Heart right ventricle (tissue), 16 donors: ENCODE measurements at regions not wholly inside any gene's neighbourhood (a gene's known extent, or its start where the extent isn't known, plus 50 kb on each side); places are given as distances from the start of the nearest gene placed in this dataset.
"Not testable (repeated sequence)": the region's sequence is repeated elsewhere in the genome, so short reads cannot be mapped to it uniquely, and the experiment has no call there.

ENCODE experiments used
- ATAC-seq, 8 donors: fragments of 200-7000 bp; cut with Tn5 transposase; one replicate each; pipeline ENCODE4 v1.9.1; 2020; ENCODE audit warnings: mild to moderate bottlenecking in 8 of 8, moderate library complexity in 8 of 8, moderate number of reproducible peaks in 1 of 8
- DNase-seq, 2 donors: peaks; one replicate each; pipeline ENCODE4 v3.0.0-alpha.2; 2020
- H3K27ac ChIP-seq, 10 donors: fragments of 200-600 bp; sonication (generic) in 2 of 10; one replicate each; pipeline versions ENCODE4 v1.5.0 to v1.8.0; 2020 to 2022; ENCODE audit warnings: mild to moderate bottlenecking in 3 of 10
- H3K27me3 ChIP-seq, 7 donors: fragments of 200-600 bp; one replicate each; pipeline ENCODE4 v1.8.0; 2021 to 2022; ENCODE audit warnings: mild to moderate bottlenecking in 2 of 7
- H3K36me3 ChIP-seq, 9 donors: fragments of 200-600 bp; sonication (generic) in 1 of 9; one replicate each; pipeline versions ENCODE4 v1.5.0 to v1.8.0; 2020 to 2022; ENCODE audit warnings: mild to moderate bottlenecking in 2 of 9
- H3K4me1 ChIP-seq, 9 donors: fragments of 200-600 bp; sonication (generic) in 1 of 9; one replicate each; pipeline versions ENCODE4 v1.5.0 to v1.8.0; 2020 to 2022; ENCODE audit warnings: mild to moderate bottlenecking in 4 of 9
- H3K4me3 ChIP-seq, 10 donors: fragments of 200-600 bp; sonication (generic) in 2 of 10; one replicate each; pipeline versions ENCODE4 v1.5.0 to v1.8.0; 2020 to 2022; ENCODE audit warnings: mild to moderate bottlenecking in 7 of 10, moderate library complexity in 2 of 10
- H3K9me3 ChIP-seq, 11 donors: fragments of 200-600 bp in 10 of 11; sonication (generic) in 2 of 11; one replicate each; pipeline versions ENCODE4 v1.5.0 to v1.8.0; 2013 to 2022; ENCODE audit warnings: mild to moderate bottlenecking in 2 of 11, control low read depth in 1 of 11, moderate library complexity in 1 of 11
- WGBS, 2 donors: extraction: QIAGEN DNeasy Blood & Tissue Kit; methylation state at CpG; one replicate each; pipeline ENCODE4 v1.1.7; 2013; ENCODE audit warnings: inconsistent platforms in 1 of 2; 5-methylcytosine and 5-hydroxymethylcytosine counted together
- intact Hi-C, 10 donors: fragments of 100-400 bp; cut with DNase I; formaldehyde crosslinking; loops; one replicate each; pipeline versions ENCODE4 v1.11.1 to v1.14.2; 2022
- TF ChIP-seq, protein P1 (sequence below), 9 donors: fragments of 200-600 bp; sonication (generic) in 2 of 9; IDR thresholded peaks; one replicate each; pipeline versions ENCODE4 v1.5.0 to v1.8.0; 2021 to 2022; ENCODE audit warnings: antibody characterized with exemption in 9 of 9, mild to moderate bottlenecking in 5 of 9, moderate library complexity in 1 of 9
- donor health status: Arrhythmogenic right ventricular cardiomyopathy.
- donor health status: ischemic (EF 13 %, LVEDD 7.1; RV severe dilation, severe dysfunction).
- donor health status: healthy with polysubstance abuse.
- donor health status: DM: no; HTN: yes; CAD: no.
- donor health status: DM: no; HTN: no; CAD: no.
- donor health status: ischemic (EF 25% LVEDD 6.9; RV normal size, moderate dysfunction).
- donor health status: ischemic (EF 25% LVEDD 5.7; RV mildly dilated, moderate dysfunction).
- donor health status: healthy.
- donor health status: DM: yes; HTN: yes; CAD: no.
- donor health status: Ischemic cardiomyopathy.
- donor health status: ischemic (EF 35%, LVEDD 5.7; RV mildly dilated, moderate dysfunction).
- donor health status: nonischemic (EF 11% LVEDD 7.7; RV severe dilation, severe dysfunction).
- donor health status: DM: yes; HTN: yes; CAD: no.
- donor health status: PGD.
- donor health status: ischemic (EF 29% LVEDD 5.4; RV normal size, mild dysfunction).
- donor health status: nonischemic (EF 23%, LVEDD 6.1; RV moderate dilation, normal function).

DNA sequence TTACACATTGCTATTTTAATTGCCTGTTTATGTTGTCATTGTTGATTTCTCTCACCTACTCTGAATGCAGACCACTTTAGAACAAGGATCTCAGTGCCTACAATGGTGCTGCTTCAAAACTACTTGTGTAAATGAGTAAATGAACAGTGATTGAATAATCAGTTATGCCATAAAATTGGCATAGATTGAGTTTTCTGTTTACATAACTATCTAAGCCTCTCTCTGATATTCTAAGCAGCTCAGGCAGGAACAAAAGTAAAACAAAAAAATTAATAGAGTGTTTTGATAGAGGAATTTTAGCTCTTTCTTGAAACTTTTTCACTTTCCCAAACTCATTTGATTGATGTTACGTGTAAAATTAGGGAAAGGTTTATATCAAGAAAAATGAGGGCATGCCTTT lies 232.3 kb upstream of the KITLG start:
- Histone ChIP-seq H3K9me3 (peaks cover 0 to 3% (median 0%) of the 10 kb centered on the region in 11 donors), H3K4me3 (no peak overlapping the region), H3K27ac (no peak overlapping the region), H3K4me1 (peaks cover 0 to 9% (median 0%) of the 10 kb centered on the region in 9 donors), H3K36me3 (no peaks in the 10 kb centered on the region), H3K27me3 (no peaks in the 10 kb centered on the region)
- WGBS, 2 donors: 99 to 100% methylated on average over 1 of the region's 1 CpG
- intact Hi-C loops: no loop called here
- DNase-seq (no peak), ATAC-seq (no peak)
- TF ChIP-seq, protein P1, sequence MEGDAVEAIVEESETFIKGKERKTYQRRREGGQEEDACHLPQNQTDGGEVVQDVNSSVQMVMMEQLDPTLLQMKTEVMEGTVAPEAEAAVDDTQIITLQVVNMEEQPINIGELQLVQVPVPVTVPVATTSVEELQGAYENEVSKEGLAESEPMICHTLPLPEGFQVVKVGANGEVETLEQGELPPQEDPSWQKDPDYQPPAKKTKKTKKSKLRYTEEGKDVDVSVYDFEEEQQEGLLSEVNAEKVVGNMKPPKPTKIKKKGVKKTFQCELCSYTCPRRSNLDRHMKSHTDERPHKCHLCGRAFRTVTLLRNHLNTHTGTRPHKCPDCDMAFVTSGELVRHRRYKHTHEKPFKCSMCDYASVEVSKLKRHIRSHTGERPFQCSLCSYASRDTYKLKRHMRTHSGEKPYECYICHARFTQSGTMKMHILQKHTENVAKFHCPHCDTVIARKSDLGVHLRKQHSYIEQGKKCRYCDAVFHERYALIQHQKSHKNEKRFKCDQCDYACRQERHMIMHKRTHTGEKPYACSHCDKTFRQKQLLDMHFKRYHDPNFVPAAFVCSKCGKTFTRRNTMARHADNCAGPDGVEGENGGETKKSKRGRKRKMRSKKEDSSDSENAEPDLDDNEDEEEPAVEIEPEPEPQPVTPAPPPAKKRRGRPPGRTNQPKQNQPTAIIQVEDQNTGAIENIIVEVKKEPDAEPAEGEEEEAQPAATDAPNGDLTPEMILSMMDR (IDR thresholded peaks at IDR 0.05): no peak

DNA sequence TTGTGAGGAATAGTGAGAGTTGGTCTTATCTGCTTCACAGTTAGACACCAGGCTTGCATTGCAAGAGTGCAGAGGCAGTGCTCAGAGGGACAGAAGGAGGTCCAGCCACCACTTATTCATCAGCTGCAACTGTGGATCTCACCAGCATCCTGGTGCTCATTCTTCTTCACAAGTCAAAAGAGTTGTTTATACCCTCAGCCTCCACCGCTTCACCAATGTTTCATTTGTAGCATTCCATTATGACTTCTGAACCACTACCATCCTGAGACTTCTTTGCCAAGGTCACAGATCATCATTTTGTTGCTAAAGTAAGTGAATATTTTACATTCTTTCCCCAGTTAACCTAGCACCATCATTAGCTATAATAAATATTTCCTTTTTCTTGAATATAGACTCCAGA lies 230.5 kb upstream of the KITLG start:
- Histone ChIP-seq H3K27ac (no peak overlapping the region), H3K4me3 (no peak overlapping the region), H3K4me1 (no peaks in the 10 kb centered on the region), H3K9me3 (peaks cover 0 to 3% (median 0%) of the 10 kb centered on the region in 11 donors), H3K27me3 (no peaks in the 10 kb centered on the region), H3K36me3 (no peaks in the 10 kb centered on the region)
- TF ChIP-seq, protein P1 (IDR thresholded peaks at IDR 0.05): no peak
- WGBS, 2 donors: 98 to 100% methylated on average over 1 of the region's 1 CpG
- DNase-seq (no peak), ATAC-seq (no peak)
- intact Hi-C loops: no loop called here

DNA sequence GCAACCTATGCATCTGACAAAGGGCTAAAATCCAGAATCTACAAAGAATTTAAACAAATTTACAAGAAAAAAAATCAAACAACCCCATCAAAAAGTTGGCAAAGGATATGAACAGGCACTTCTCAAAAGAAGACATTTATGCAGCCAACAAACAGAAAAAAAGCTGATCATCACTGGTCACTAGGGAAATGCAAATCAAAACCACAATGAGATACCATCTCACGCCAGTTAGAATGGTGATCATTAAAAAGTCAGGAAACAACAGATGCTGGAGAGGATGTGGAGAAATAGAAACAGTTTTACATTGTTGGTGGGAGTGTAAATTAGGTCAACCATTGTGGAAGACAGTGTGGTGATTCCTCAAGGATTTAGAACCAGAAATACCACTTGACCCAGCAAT lies 229.6 kb upstream of the KITLG start:
- H3K4me3 ChIP-seq, H3K9me3 ChIP-seq, ATAC-seq, DNase-seq, H3K4me1 ChIP-seq, H3K27ac ChIP-seq, H3K36me3 ChIP-seq, H3K27me3 ChIP-seq: not testable (repeated sequence)
- 65 to 76% methylated on average over 1 of the region's 1 CpG for WGBS, 2 donors
- intact Hi-C loops: loop anchor here in 1 of 10 donors (5.0 kb wide), 1 partner anchor 1637 kb away; no protein-coding TSS in a partner anchor

GRCh38 chr12:88805692-88806091 lies 225.4 kb upstream of the KITLG start:
- Histone ChIP-seq H3K36me3 (no peaks in the 10 kb centered on the region), H3K4me3 (no peak overlapping the region), H3K27me3 (no peaks in the 10 kb centered on the region), H3K9me3 (peaks cover 0 to 3% (median 0%) of the 10 kb centered on the region in 11 donors), H3K4me1 (no peaks in the 10 kb centered on the region), H3K27ac (no peak overlapping the region)
- intact Hi-C loops: loop anchor here in 1 of 10 donors (5.0 kb wide), 1 partner anchor 1642 kb away; no protein-coding TSS in a partner anchor
- DNase-seq: no peak
- TF ChIP-seq, protein P1 (IDR thresholded peaks at IDR 0.05): no peak
- no peak for ATAC-seq
- 47 to 57% methylated on average over 1 of the region's 1 CpG for WGBS, 2 donors

- no peak overlapping the region for H3K4me3 ChIP-seq
- ATAC-seq (no peak), DNase-seq (no peak)
- H3K27ac ChIP-seq: no peak overlapping the region
- H3K9me3 ChIP-seq: peaks cover 0 to 7% (median 0%) of the 10 kb centered on the region in 11 donors
- WGBS, 2 donors: 92 to 94% methylated on average over 2 of the region's 2 CpGs
- TF ChIP-seq, protein P1 (IDR thresholded peaks at IDR 0.05): no peak
- intact Hi-C loops: loop anchor here in 1 of 10 donors (5.0 kb wide), 1 partner anchor 1642 kb away; no protein-coding TSS in a partner anchor
- H3K36me3 ChIP-seq: no peaks in the 10 kb centered on the region
- no peaks in the 10 kb centered on the region for H3K4me1 ChIP-seq
- no peaks in the 10 kb centered on the region for H3K27me3 ChIP-seq
Observed at GRCh38 chr12:88805286-88805685, 225.0 kb upstream of the KITLG start.
